ENCODE measurements at regions not wholly inside any gene's neighbourhood (a gene's known extent, or its start where the extent isn't known, plus 50 kb on each side); places are given as distances from the start of the nearest gene placed in this dataset.

DNA sequence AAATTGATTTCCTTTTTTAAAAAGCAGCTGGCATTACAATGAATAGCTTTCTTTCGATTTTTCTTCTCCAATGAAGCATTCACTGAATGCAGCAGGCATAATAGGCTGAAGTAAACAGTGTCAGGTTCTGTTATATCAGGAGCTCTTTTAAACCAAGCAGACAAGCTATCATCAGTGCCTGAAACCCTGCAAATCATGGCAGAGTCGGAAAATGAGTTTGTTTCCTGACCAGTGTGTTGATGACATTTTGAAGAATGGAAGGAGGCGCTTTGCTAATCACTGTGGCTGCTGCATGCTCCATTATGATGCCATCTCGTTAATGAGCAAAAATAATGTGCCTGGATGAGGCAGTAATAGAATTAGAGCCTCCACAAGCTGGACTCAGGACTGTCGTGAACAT, 284.5 kb downstream of the ZNF608 start:
- DNase-seq (ENCODE audit: low spot score), result peak; percentile 68

DNA sequence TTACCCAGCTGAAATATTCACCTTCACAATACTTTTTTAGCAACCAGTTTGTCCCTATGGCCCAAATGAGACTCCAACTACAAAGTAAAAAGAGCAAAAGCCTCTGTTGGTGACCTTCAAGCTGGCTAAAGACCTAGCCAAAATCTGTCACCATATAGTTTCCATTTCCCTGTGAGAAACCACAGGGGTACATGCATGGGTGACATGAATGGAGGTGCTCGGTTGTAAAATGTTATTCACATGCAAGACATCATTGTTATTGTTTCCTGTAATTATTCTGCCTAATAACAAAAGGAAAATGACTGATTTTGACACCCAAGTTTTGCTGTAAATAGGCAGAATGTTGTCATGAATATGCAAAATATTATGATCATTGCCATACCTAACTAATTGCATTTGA, 285.3 kb downstream of the ZNF608 start:
- DNase-seq (ENCODE audit: low spot score), result no peak

DNA sequence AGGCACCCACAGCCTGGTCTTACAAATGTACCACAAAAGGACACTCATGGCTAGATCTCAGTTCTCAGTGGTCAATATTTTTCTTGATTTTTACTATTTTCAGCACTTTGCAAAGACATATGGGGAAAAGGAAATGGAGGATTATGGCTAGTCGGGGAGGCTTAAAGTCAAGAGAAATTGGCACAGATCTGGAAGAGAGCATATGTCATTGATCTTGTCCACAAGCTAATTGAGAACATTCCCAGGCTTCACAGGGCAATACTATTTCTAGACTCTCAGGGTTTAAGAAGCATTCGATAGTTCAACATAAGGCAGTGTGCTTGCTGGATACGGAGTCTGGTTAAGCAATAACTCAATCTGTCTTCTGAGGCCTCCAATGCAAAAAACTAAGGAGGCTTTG, 285.8 kb downstream of the ZNF608 start:
- DNase-seq (ENCODE audit: low spot score), result no peak

DNA sequence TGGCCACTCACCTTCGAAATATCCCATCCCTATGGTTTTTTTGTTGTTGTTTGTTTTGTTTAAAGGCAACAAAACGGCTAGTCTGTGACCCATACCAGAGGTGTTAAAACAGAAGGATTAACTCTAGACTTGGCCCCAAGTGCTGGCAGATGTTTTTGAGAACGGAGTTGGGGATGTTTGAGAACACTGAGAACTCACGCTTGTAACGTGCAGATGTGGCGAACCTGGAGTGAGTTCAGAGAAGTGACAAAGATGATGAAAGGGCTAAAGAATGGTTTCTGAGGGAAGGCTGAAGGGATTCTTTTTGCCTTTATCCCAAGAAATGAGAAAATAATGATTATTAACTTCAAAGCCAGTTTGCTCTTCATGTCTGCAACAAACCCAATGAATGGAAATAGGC, 286.5 kb downstream of the ZNF608 start:
- no peak for DNase-seq (ENCODE audit: low spot score)

DNA sequence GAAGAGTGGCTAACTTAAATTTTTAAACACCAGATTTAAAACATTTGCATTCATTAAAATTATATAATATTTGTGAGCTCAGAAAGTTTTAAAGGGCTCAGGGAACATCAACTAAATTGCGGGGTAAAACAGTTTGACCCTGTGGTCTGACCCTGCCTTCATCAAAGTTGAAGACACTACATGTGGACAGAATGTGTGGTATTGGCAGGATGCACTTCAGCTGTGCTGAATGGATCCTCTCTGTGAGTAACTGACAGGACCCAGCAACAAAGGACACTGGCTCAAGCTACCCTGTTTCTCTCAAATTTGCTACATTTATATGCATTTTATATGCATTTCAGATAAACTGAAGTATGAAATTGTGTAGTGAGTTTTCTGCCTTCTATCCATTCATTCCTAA, 288.5 kb downstream of the ZNF608 start:
- DNase-seq (ENCODE audit: low spot score), result no peak

DNA sequence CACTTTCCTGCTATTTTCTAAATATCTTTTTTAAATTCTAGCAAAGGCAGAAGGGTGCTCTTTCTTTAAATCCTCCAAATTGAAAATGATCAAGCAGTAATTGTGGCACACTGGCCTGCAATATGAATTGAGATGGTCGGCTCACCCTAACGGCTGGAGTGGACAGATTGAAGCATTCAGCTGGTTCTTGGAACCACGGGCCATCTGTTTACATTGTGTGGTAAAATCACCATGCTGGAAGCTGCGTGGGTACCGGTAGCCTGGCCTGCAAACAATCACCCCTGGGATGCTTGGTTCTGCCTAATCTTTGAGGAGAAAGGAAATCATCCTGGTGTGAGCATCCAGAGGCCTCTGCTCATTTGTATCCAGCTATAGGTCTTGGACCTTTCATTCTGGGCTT, 289.3 kb downstream of the ZNF608 start:
- no peak for DNase-seq (ENCODE audit: low spot score)

DNA sequence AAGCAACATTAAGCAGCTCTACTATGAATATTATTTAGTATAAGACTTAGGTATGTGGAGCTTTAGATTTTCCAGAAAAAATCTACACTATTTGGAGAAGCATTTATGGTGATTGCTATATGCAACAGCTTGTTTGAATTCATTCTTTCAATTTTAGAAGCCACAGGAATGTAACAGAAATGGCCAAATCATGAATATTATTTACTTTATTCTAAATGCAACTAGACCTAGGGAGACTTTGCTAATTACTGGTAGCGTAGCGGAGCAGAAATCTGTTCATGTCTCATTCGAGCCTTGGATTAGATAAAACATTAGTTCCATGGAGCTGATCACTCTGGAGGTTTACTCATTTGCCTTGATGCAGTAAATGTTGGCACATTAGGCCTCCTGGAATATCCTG, 290.2 kb downstream of the ZNF608 start:
- no peak for DNase-seq (ENCODE audit: low spot score)

DNA sequence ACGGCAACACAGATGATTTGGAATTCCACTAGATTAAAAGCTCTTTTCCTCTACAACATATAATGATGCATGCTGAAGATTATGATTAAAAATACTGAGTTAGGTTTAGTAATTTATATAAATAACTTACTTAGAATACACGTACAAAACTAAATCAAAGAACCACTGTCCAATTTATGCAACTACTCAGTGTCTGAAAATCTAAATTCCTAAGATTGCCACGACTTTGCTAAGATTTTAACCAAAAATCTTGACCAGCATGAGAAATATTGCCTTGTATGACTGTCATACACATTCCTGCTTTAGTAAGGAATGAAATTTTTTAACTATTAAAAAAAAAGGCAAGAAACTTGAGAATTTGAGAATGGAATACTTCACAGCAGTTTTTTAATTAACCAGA, 292.4 kb downstream of the ZNF608 start:
- DNase-seq (ENCODE audit: low spot score), result no peak

DNA sequence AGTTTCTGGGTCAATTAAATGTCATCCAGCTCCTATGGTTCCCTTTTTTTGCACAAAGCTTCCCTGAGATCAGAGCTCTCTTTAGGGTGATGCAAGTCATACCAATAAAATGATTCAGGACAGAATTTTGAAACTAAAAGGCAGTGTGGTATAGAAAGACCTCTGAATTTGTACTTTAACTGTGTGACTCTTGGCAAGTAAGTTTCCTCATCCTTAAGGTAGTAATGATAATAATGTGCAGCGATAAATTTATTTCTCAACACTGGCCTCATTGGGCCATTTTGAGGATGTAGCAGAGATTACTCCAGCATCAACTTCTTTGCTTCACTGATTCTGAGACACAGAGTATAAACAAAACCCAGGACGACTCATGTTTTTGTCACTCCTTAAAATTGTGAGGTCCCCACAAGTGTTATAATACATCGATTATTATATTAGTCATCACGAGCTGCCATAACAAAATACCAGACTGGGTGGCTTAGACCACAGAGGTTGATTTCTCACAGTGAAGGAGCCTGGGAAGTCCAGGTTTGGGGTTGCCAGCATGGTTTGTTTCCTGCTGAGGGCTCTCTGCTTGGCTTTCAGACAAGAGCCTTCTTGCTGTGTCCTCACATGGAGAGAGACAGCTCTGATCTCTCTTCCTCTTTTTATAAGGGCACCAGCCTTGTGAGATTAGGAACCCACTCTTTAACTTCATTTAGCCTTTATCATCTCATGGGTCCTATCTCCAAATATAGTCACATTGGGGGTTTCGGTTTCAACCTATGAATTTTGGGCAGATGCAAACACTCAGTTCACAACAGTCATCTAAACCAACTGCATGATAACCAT, 293.0 kb downstream of the ZNF608 start:
- DNase-seq (ENCODE audit: low spot score), result no peak

DNA sequence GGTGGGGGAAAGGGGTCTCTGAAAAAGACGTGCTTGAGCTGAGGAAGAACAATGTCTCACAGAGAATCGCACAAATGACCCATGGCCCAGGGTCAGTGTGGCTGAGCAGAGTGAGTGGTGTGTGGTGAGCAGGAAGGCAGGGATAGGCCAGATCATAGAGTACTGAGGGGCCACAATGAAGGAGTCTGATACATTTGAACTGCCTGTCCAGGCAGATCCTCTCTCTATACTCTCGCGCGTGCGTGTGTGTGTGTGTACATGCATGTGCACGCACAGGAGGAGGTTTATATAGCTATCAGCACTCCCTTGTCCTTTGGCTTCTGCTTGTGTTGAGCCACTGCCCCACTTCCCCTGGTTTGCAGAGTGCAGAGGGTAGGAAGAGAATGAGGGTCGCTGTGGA, 294.0 kb downstream of the ZNF608 start:
- DNase-seq (ENCODE audit: low spot score), result no peak

DNA sequence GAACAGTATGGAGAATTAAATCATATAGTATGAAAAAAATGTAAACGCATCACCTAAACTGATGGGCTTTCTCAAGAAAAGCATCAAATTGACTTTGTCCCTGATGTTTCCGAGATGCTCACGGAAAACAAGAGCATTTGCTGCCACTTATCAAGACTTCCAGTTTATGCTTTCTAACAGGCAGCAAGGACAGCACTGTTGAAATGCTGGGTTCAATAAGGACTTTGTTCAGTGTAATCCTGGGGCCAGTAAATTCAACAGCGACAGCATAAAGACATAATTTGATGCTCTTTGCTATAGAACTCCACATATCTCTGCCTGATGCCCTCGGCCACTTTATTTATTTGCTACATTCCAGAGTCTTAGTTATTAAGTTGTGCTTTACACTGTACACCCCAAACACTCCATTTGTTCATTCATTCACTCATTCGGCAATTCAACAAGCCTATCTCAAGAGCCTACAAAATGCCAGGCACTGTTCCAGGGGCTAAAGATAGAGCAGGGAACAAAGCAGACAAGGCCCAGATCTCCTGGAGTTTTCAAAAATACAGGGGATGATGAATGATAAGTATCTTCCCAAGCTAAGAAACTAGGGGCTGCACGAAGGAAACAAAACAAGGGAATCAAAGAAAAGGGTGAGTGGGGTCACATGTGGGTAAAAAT, 294.6 kb downstream of the ZNF608 start:
- DNase-seq (ENCODE audit: low spot score), result peak; percentile 82

DNA sequence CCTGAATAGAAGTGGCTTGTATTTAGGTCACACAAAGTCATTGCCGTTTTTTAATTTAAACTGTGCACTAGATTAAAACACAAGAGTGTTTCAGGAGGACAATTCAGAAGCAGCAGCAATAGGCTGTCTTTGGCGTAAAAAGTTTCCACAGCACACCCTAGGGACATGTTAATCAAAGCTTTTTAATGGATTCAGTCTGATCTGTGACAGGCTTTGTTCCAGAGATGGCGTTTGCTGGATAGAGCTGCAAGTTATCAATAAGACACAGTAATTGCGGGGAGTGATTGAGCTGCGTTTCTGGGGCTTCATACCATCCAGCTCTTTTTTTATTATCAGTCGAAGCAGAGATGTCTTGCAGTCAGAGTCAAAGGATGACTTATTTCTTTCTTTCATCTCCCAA, 300.3 kb downstream of the ZNF608 start:
- DNase-seq (ENCODE audit: low spot score), result peak; percentile 52

DNA sequence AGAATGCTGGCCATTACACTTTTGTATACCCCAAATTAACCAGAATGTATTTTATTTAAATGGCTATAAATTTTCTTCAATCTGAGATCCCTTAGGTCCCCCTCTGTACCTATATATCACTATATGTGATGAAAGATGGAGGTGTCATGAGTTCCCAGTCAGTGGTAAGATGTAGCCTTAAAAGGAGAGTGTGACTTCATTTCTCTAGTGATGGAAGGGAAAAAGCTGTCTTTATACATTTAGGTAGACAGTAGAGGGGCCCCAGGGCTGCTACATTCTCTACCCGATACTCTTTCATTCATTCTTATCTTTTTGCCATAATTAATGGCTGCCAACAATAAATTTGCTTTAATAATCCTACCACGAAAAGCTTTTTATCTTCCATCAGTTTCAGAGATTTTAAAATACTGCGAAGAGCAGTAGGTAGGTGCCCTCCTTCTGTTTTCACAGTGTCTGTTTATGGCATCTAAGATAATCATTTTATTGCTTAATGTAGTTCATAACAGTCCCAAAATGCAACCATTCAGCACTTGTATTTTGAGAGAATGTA, 301.3 kb downstream of the ZNF608 start:
- no peak for DNase-seq (ENCODE audit: low spot score)

DNA sequence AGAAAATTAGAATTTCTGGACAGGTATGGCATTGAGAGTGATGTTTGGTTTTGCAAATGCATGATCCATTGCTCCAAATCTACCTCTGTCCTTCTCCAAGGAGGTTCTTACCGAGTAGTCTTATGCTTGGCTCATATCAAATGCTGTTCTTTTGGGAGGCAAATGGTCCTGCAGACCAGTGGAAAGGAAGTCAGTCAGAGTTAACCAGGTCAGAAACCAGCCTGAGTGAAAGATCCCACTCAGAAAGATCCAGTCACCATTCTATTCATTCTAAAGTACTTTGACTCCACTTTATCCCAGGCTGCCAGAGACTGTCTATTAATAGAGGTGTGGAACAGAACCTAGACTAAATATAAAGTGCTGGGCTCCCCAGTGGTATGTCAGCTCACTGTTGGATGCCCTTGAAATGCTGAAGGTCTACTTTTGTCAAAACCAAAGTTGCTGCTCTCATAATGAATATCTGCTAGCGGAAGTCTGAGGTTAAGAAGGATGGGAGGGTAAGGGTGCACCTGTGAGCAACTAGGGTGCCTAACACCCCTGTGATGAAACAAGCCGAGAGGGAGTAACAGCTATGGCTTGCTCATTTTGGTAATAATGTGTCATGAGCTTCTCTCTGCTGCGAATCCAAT, 302.2 kb downstream of the ZNF608 start:
- no peak for DNase-seq (ENCODE audit: low spot score)

DNA sequence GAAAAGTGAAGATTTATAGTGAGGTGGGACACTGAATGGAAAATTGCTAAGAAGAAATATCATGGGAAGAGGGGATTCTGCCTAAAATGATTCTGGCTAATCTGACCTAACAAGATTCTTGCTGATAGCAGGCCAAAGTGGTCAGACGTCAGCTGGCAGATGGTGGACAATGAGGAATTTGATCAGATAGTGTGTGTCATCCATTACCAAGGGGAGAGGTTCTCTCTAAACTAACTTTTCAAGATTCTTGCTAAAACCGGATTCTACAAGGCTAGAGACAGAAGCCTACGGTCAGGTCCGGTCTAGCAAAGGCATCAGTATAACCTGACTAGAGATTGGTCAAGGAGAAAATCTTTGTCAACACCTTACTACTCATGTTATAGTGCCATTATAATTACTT, 306.0 kb downstream of the ZNF608 start:
- DNase-seq (ENCODE audit: low spot score), result no peak

DNA sequence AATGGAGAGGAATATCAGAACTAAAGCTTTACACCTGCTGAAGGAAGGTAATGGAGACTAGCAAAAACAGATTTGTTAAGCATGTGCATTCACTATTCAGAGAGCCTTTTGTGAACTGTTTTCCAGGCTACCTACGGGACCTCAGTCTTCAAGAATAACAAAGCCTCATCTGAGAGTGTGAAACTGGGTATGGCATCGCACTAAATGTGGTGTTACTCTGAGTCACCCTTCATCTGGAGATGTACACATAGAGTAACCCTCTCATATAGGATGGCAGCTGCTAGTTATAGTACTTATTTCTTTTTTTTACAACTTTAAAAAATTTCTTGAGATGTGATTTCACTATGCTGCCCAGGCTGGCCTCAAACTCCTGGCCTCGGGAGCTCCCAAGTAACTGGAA, 306.8 kb downstream of the ZNF608 start:
- DNase-seq (ENCODE audit: low spot score), result peak; percentile 42

DNA sequence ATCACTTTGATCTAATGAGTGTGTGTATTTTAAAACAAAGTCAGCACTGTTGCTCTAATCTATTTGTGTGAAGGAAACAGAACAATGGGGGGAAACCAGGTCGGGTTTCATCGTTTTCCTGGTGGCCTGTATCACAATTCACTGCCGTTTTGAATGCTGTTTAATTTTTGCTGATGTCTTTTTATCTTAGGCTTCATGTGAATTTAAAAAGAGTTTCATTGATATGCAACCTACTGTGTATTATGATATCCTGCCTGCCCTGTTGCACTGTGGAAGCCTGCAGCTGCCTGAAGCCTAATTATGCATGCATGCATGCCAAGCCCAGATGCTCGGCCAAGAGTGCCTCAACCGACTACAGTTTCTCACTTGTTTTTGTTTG, 307.5 kb downstream of the ZNF608 start:
- DNase-seq (ENCODE audit: low spot score), result peak; percentile 90

DNA sequence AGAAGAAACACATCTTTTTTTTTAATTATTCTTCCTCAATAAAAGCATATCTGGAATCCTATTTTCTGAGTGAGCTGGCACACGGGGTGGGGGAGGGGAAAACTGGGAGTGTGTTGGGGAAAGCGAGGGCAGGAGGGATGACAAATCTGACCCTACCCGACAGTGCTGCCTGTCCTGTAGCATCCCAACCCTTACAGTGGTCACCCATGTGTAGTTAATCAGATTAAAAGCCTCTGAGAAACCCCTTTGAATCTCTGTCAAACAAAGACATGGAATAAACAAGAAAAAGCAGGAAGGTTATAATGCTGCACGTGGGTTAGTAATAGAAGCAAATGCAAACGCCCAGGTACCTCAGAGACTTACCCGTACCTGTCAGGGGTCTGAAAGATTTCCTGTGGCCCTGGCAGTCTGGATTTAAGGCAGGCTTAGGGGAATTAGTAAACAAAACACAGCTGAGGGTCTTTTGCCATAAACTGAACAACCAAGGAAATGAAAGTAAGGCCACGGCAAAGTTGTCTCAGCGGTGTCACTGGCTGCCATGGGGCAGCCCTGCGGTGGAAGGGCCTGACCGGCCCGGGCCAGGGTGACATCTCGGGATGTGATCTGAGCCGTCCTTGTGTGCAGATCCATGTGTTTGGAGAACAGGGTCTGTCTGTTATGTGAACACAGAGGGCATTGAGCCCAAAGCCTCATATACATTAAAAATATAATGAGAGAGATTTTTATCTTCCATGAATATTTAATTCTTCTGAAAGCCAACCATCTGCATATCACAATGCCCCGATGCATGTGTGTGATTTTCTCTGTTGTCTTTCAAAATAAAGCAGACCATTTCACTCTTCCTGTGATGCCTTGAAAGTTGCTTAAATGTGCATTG, 308.2 kb downstream of the ZNF608 start:
- peak; percentile 74 for DNase-seq (ENCODE audit: low spot score)

DNA sequence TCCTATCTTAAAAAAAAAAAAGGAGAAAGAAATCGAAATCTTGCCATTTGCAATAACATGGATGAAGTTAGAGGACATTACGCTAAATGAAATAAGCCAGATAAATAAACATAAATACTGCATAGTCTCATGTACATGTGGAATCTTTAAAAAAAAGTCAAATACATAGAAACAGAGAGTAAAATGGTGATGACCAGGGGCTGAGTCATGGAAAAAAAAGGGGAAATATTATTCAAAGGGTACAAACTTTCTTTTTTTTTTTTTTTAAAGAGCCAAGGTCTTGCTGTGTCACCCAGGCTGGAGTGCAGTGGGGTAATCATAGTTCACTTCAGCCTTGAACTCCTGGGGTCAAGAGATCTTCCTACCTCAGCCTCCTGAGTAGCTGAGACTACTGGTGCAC, 310.1 kb downstream of the ZNF608 start:
- DNase-seq (ENCODE audit: low spot score), result no peak

DNA sequence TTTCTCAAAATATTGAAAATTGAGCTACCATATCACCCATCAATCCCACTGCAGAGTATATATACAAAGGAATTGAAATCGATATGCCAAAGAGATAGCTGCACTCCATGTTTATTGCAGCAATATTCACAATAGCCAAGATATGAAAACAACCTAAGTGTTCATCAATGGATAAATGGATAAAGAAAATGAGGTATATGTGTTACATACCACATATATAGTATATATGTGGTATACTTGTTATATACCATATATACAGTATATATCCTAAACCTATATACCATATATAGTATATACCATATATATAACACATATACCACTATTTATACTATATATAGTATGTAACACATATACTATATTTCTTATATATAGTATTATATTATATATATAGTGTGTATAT, 313.3 kb downstream of the ZNF608 start:
- DNase-seq (ENCODE audit: low spot score), result no peak

DNA sequence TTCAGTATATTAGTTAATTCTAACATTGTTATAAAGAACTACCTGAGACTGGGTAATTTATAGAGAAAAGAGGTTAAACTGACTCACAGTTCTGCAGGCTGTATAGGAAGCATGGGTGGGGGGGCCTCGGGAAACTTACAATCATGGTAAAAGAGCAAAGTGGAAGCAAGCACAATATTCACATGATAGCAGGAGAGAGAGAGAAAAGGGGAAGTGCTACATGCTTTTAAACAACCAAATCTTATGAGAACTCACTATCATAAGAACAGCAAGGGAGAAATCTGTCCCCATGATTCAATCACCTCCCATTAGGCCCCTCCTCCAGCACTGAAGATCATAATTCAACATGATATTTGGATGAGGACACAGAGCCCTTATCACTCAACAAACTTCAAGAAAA, 324.9 kb downstream of the ZNF608 start:
- no peak for DNase-seq (ENCODE audit: low spot score)

DNA sequence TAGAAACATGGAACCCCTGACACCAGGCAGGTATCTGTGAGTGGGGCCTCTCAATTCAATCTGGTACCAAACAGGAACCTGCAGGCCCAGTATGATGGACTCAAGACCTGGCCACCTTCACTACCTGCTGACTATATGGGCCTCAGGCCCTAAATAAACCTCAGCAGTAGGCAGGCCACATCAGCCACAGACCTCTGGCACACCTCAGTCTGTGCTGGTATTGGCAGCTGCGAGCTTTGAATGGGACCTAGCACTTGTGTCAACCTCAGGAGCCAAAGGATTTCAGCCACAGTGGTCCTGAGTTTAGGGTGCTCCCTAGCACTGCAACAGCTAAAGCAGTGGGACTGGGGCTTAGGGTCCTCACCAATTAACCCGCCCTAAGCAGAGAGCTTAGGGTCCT, 325.5 kb downstream of the ZNF608 start:
- no peak for DNase-seq (ENCODE audit: low spot score)
